ENCODE measurements at regions not wholly inside any gene's neighbourhood (a gene's known extent, or its start where the extent isn't known, plus 50 kb on each side); places are given as distances from the start of the nearest gene placed in this dataset.

- in situ Hi-C loops (cut with MboI; ENCODE audit: low sequenced_read_pairs in 4 of 4) (no loop called here), intact Hi-C loops (cut with DNase I; ENCODE audit: low total_unique reads) (no loop called here)
- no peaks in the 10 kb centered on the region for H3K4me1 ChIP-seq
- DNase-seq (no peak), ATAC-seq (no peak)
- no peak overlapping the region for H3K4me3 ChIP-seq
- H3K27ac ChIP-seq = no peak overlapping the region
- no peak for TF ChIP-seq POLR2A (IDR thresholded peaks at IDR 0.05)
- TF ChIP-seq, protein P1, sequence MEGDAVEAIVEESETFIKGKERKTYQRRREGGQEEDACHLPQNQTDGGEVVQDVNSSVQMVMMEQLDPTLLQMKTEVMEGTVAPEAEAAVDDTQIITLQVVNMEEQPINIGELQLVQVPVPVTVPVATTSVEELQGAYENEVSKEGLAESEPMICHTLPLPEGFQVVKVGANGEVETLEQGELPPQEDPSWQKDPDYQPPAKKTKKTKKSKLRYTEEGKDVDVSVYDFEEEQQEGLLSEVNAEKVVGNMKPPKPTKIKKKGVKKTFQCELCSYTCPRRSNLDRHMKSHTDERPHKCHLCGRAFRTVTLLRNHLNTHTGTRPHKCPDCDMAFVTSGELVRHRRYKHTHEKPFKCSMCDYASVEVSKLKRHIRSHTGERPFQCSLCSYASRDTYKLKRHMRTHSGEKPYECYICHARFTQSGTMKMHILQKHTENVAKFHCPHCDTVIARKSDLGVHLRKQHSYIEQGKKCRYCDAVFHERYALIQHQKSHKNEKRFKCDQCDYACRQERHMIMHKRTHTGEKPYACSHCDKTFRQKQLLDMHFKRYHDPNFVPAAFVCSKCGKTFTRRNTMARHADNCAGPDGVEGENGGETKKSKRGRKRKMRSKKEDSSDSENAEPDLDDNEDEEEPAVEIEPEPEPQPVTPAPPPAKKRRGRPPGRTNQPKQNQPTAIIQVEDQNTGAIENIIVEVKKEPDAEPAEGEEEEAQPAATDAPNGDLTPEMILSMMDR (IDR thresholded peaks at IDR 0.05 in 4 of 5, conservative IDR thresholded peaks at IDR 0.05 in 1 of 5) = no peak
- H3K36me3 ChIP-seq = no peaks in the 10 kb centered on the region
- H3K9me3 ChIP-seq = no peaks in the 10 kb centered on the region
- H3K27me3 ChIP-seq = no peaks in the 10 kb centered on the region
Measured at GRCh38 chr17:15039366-15039765, 225.8 kb downstream of the PMP22 start.

DNA sequence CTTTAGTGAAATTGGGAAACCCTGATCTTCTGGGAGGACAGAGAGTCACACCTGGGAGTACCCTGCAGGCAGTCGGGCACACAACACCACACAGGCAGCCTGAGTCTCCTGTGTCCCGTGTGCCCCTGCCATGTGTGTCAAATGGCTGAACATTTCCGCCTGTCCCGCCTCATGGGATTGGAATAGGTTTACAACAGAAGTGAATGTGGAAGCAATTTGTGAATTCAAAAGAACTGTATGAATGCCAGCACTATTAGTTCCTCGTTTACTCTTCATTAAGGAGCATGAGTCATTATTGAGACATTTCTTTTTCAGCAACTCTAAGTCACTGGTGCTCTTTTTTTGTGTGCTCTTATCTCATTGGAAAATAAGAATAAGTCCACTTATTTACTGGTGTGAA, 226.5 kb downstream of the PMP22 start:
- ATAC-seq (no peak), DNase-seq (no peak)
- Histone ChIP-seq H3K4me3 (no peak overlapping the region), H3K27ac (no peak overlapping the region), H3K4me1 (no peaks in the 10 kb centered on the region), H3K36me3 (no peaks in the 10 kb centered on the region), H3K27me3 (no peaks in the 10 kb centered on the region), H3K9me3 (no peaks in the 10 kb centered on the region)
- intact Hi-C loops (cut with DNase I; ENCODE audit: low total_unique reads) (no loop called here), in situ Hi-C loops (cut with MboI; ENCODE audit: low sequenced_read_pairs in 4 of 4) (no loop called here)
- TF ChIP-seq, protein P1 (IDR thresholded peaks at IDR 0.05 in 4 of 5, conservative IDR thresholded peaks at IDR 0.05 in 1 of 5) = no peak
- TF ChIP-seq POLR2A (IDR thresholded peaks at IDR 0.05) = no peak

- Histone ChIP-seq H3K36me3 (no peaks in the 10 kb centered on the region), H3K4me3 (no peak overlapping the region), H3K9me3 (no peaks in the 10 kb centered on the region), H3K27ac (no peak overlapping the region), H3K27me3 (no peaks in the 10 kb centered on the region), H3K4me1 (no peaks in the 10 kb centered on the region)
- intact Hi-C loops (cut with DNase I; ENCODE audit: low total_unique reads) = no loop called here
- no peak for DNase-seq
- in situ Hi-C loops (cut with MboI; ENCODE audit: low sequenced_read_pairs in 4 of 4) = no loop called here
- TF ChIP-seq, protein P1 (IDR thresholded peaks at IDR 0.05 in 4 of 5, conservative IDR thresholded peaks at IDR 0.05 in 1 of 5) = no peak
- TF ChIP-seq POLR2A (IDR thresholded peaks at IDR 0.05) = no peak
- no peak for ATAC-seq
Measured at GRCh38 chr17:15036238-15036637, 228.9 kb downstream of the PMP22 start.

- no peaks in the 10 kb centered on the region for H3K36me3 ChIP-seq
- H3K4me1 ChIP-seq = no peaks in the 10 kb centered on the region
- intact Hi-C loops (cut with DNase I; ENCODE audit: low total_unique reads) = no loop called here
- H3K9me3 ChIP-seq = no peaks in the 10 kb centered on the region
- no peak for ATAC-seq
- no peak overlapping the region for H3K27ac ChIP-seq
- no peaks in the 10 kb centered on the region for H3K27me3 ChIP-seq
- no peak overlapping the region for H3K4me3 ChIP-seq
- no peak for DNase-seq
- in situ Hi-C loops (cut with MboI; ENCODE audit: low sequenced_read_pairs in 4 of 4) = no loop called here
- TF ChIP-seq, protein P1 (IDR thresholded peaks at IDR 0.05 in 4 of 5, conservative IDR thresholded peaks at IDR 0.05 in 1 of 5) = no peak
- no peak for TF ChIP-seq POLR2A (IDR thresholded peaks at IDR 0.05)
Measured at GRCh38 chr17:15031975-15032374, 233.2 kb downstream of the PMP22 start.

DNA sequence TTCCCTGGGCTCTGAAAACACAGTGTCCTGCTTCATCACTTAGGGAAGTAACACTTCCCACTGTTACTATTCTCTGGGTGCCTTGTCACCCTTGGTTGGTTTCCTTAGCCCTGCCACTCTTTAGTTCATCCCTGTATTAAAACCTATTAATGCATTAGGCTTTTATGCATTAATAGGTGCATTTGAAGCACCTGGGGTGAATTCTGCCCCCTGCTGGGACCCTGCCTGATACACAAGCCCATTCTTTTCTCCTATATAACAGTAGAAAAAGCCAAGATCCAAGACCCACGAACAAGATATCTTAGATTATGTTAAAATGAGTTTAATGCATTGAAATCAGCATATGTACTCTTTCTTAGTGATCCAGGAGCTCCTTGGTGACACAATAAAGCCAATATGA, 235.7 kb downstream of the PMP22 start:
- in situ Hi-C loops (cut with MboI; ENCODE audit: low sequenced_read_pairs in 4 of 4) (no loop called here), intact Hi-C loops (cut with DNase I; ENCODE audit: low total_unique reads) (no loop called here)
- no peak overlapping the region for H3K4me3 ChIP-seq
- H3K27ac ChIP-seq = no peak overlapping the region
- TF ChIP-seq, protein P1 (IDR thresholded peaks at IDR 0.05 in 4 of 5, conservative IDR thresholded peaks at IDR 0.05 in 1 of 5) = no peak
- TF ChIP-seq POLR2A (IDR thresholded peaks at IDR 0.05) = no peak
- no peaks in the 10 kb centered on the region for H3K27me3 ChIP-seq
- H3K36me3 ChIP-seq = no peaks in the 10 kb centered on the region
- H3K4me1 ChIP-seq = no peaks in the 10 kb centered on the region
- no peak for ATAC-seq
- H3K9me3 ChIP-seq = no peaks in the 10 kb centered on the region
- no peak for DNase-seq

All from gastrocnemius medialis (tissue), 4 donors.